B cell (primary cell): ENCODE measurements at regions not wholly inside any gene's neighbourhood (a gene's known extent, or its start where the extent isn't known, plus 50 kb on each side); places are given as distances from the start of the nearest gene placed in this dataset.

Source experiments
- ATAC-seq: fragments of 200-7000 bp; cut with Tn5 transposase; one replicate; pipeline ENCODE4 v1.10.0; 2021; ENCODE audit warnings: low read depth, mild to moderate bottlenecking, moderate number of reproducible peaks, moderate library complexity
- CTCF ChIA-PET: fragments of 350-600 bp; sonication (Branson Sonifier 250); formaldehyde crosslinking; loops from one replicate; lab custom pipeline; 2021; ENCODE audit warnings: antibody characterized with exemption, inconsistent platforms; lab: Charles Lee
- POLR2A ChIA-PET: fragments of 350-600 bp; sonication (Branson Sonifier 250); formaldehyde crosslinking; loops from one replicate; lab custom pipeline; 2021; ENCODE audit warnings: antibody characterized with exemption; lab: Charles Lee
- DNase-seq: peaks from one replicate; pipeline ENCODE4 v3.0.0; 2013
- H2AFZ ChIP-seq: 2 replicates; pipeline ENCODE4 v1.6.1; 2012; ENCODE audit warnings: mild to moderate bottlenecking, low read depth, low read length; ENCODE audit not compliant: insufficient read depth, poor library complexity, severe bottlenecking
- H3K27ac ChIP-seq, 2 donors: 1 replicate in 1 of 2; 2 replicates in 1 of 2; pipeline ENCODE4 v1.5.1; 2012 to 2013; ENCODE audit warnings: low read length in 2 of 2, mild to moderate bottlenecking in 2 of 2, moderate library complexity in 1 of 2
- H3K27me3 ChIP-seq, 4 experiments: fragments of 200-600 bp in 1 of 4; sonication (generic) in 1 of 4; replicated peaks in 1 of 4; 1 replicate in 2 of 4; 2 replicates in 2 of 4; pipeline versions ENCODE4 v1.6.1 to v1.7.0; 2013 to 2016; ENCODE audit warnings: low read length in 3 of 4, mild to moderate bottlenecking in 2 of 4, mixed read lengths in 1 of 4, moderate library complexity in 1 of 4; ENCODE audit not compliant: insufficient read depth in 4 of 4, control insufficient read depth in 3 of 4; ENCODE audit errors: control extremely low read depth in 1 of 4
- H3K36me3 ChIP-seq, 2 experiments: replicated peaks in 1 of 2; 1 replicate in 1 of 2; 2 replicates in 1 of 2; pipeline versions ENCODE4 v1.6.1 to v1.7.1; 2013; ENCODE audit warnings: low read length in 1 of 2; ENCODE audit not compliant: insufficient read depth in 2 of 2, control insufficient read depth in 1 of 2; ENCODE audit errors: control extremely low read depth in 1 of 2, extremely low read depth in 1 of 2
- H3K4me1 ChIP-seq, 2 donors: fragments of 200-600 bp in 1 of 2; sonication (generic) in 1 of 2; 1 replicate in 1 of 2; 2 replicates in 1 of 2; pipeline versions ENCODE4 v1.5.1 to v1.6.1; 2013 to 2017; ENCODE audit warnings: low read length in 2 of 2; ENCODE audit not compliant: control insufficient read depth in 2 of 2, insufficient read depth in 2 of 2
- H3K4me2 ChIP-seq: replicated peaks from 2 replicates; pipeline ENCODE3; 2012; ENCODE audit warnings: mild to moderate bottlenecking, low read depth, low read length; ENCODE audit not compliant: poor library complexity, severe bottlenecking
- H3K4me3 ChIP-seq, 5 experiments: fragments of 200-600 bp in 1 of 5; sonication (generic) in 1 of 5; 1 replicate in 3 of 5; 2 replicates in 2 of 5; pipeline versions ENCODE4 v1.5.1 to v1.7.0; 2011 to 2016; ENCODE audit warnings: low read length in 4 of 5, mild to moderate bottlenecking in 4 of 5, low read depth in 2 of 5, control low read depth in 1 of 5, moderate library complexity in 1 of 5; ENCODE audit not compliant: insufficient read depth in 1 of 5; ENCODE audit errors: control extremely low read depth in 1 of 5, extremely low read depth in 1 of 5
- H3K79me2 ChIP-seq: fragments of 200-600 bp; sonication (generic); one replicate; pipeline ENCODE4 v1.6.0; 2016; ENCODE audit warnings: low read length; ENCODE audit not compliant: control insufficient read depth, insufficient read depth
- H3K9ac ChIP-seq: fragments of 200-600 bp; sonication (generic); 2 replicates; pipeline ENCODE4 v1.6.1; 2017; ENCODE audit warnings: mild to moderate bottlenecking, low read length, moderate library complexity
- H3K9me3 ChIP-seq, 3 donors: one replicate each; pipeline versions ENCODE4 v1.6.1 to v1.7.1; 2013; ENCODE audit warnings: low read length in 2 of 3; ENCODE audit not compliant: control insufficient read depth in 2 of 3, insufficient read depth in 1 of 3; ENCODE audit errors: control extremely low read depth in 1 of 3
- H4K20me1 ChIP-seq: 2 replicates; pipeline ENCODE4 v1.6.0; 2012; ENCODE audit warnings: mild to moderate bottlenecking, low read length; ENCODE audit not compliant: insufficient read depth, control insufficient read depth, poor library complexity, severe bottlenecking
- H3K27ac Mint-ChIP-seq: one replicate; pipeline ENCODE4 v1.8.0; 2021; ENCODE audit warnings: mixed read lengths
- H3K27me3 Mint-ChIP-seq: one replicate; pipeline ENCODE4 v1.8.0; 2021; ENCODE audit warnings: mixed read lengths
- H3K4me1 Mint-ChIP-seq: one replicate; pipeline ENCODE4 v1.8.0; 2021; ENCODE audit warnings: mixed read lengths
- H3K4me3 Mint-ChIP-seq: one replicate; pipeline ENCODE4 v1.8.0; 2021; ENCODE audit warnings: mixed read lengths
- H3K9me3 Mint-ChIP-seq: one replicate; pipeline ENCODE4 v1.8.0; 2022; ENCODE audit warnings: mixed read lengths; ENCODE audit not compliant: insufficient read depth
- CTCF ChIP-seq: fragments of 200-600 bp; IDR thresholded peaks from one replicate; pipeline ENCODE4 v1.8.0; 2022; ENCODE audit warnings: antibody characterized with exemption, mild to moderate bottlenecking
- EZH2 ChIP-seq: IDR thresholded peaks from 2 replicates; pipeline ENCODE4 v1.6.1; 2012; ENCODE audit warnings: borderline replicate concordance, low read depth, mild to moderate bottlenecking, moderate library complexity, low read length; ENCODE audit not compliant: insufficient read depth, poor library complexity, severe bottlenecking
- WGBS: methylation state at CpG from one replicate; pipeline ENCODE4 v1.1.5; 2013; ENCODE audit warnings: missing lambda C conversion rate; ENCODE audit not compliant: insufficient coverage; 5-methylcytosine and 5-hydroxymethylcytosine counted together
- intact Hi-C: fragments of 100-400 bp; cut with micrococcal nuclease; formaldehyde crosslinking; loops from one replicate; pipeline ENCODE4 v1.10.0; 2022

- H3K4me3 ChIP-seq = no peak overlapping the region
- intact Hi-C loops = no loop called here
- H2AFZ ChIP-seq = no peak overlapping the region
- no peaks in the 10 kb centered on the region for H3K79me2 ChIP-seq
- no peaks in the 10 kb centered on the region for H4K20me1 ChIP-seq
- TF ChIP-seq CTCF = no peak
- TF ChIP-seq EZH2 = no peak
- no peak overlapping the region for H3K27ac ChIP-seq
- no peak overlapping the region for H3K27ac Mint-ChIP-seq
- H3K9ac ChIP-seq = no peak overlapping the region
- H3K4me3 Mint-ChIP-seq = no peak overlapping the region
- DNase-seq (no peak), ATAC-seq (no peak)
- WGBS = no CpG with 5 or more reads among the region's 1 CpG
- H3K9me3 Mint-ChIP-seq = no peaks in the 10 kb centered on the region
- CTCF ChIA-PET = no interaction called here
- no peaks in the 10 kb centered on the region for H3K4me1 Mint-ChIP-seq
- H3K27me3 ChIP-seq = no peaks in the 10 kb centered on the region
- no peaks in the 10 kb centered on the region for H3K4me1 ChIP-seq
- no peaks in the 10 kb centered on the region for H3K9me3 ChIP-seq
- POLR2A ChIA-PET = no interaction called here
- H3K4me2 ChIP-seq = no peak overlapping the region
- no peaks in the 10 kb centered on the region for H3K36me3 ChIP-seq
- H3K27me3 Mint-ChIP-seq = no peaks in the 10 kb centered on the region
Measured at GRCh38 chr14:38900887-38901286, 202.1 kb downstream of the SEC23A start.

GRCh38 chr14:38887696-38888095 is 215.3 kb downstream of the SEC23A start:
- ChIA-PET POLR2A (no interaction called here), CTCF (no interaction called here)
- no peak overlapping the region for H3K27ac ChIP-seq
- intact Hi-C loops = no loop called here
- no peaks in the 10 kb centered on the region for H3K9me3 ChIP-seq
- H4K20me1 ChIP-seq = no peaks in the 10 kb centered on the region
- no peaks in the 10 kb centered on the region for H3K36me3 ChIP-seq
- no peak overlapping the region for H3K9ac ChIP-seq
- WGBS = 46% methylated on average over 2 of the region's 2 CpGs
- Mint-ChIP-seq H3K27me3 (peaks cover 10% of the 10 kb centered on the region), H3K27ac (no peak overlapping the region), H3K4me3 (no peak overlapping the region), H3K4me1 (no peaks in the 10 kb centered on the region), H3K9me3 (no peaks in the 10 kb centered on the region)
- H3K79me2 ChIP-seq = no peaks in the 10 kb centered on the region
- ATAC-seq = no peak
- no peaks in the 10 kb centered on the region for H3K4me1 ChIP-seq
- TF ChIP-seq EZH2 (no peak), CTCF (no peak)
- no peak overlapping the region for H3K4me3 ChIP-seq
- H3K27me3 ChIP-seq = no peaks in the 10 kb centered on the region
- H2AFZ ChIP-seq = no peak overlapping the region
- no peak for DNase-seq
- H3K4me2 ChIP-seq = no peak overlapping the region
